H9 (cell line): ENCODE measurements at regions not wholly inside any gene's neighbourhood (a gene's known extent, or its start where the extent isn't known, plus 50 kb on each side); places are given as distances from the start of the nearest gene placed in this dataset.

Experiments
- DNase-seq: peaks from one replicate; pipeline ENCODE4 v3.0.0-alpha.2; 2017
- H2AFZ ChIP-seq: one replicate; pipeline ENCODE4 v1.6.1; 2013; ENCODE audit warnings: mild to moderate bottlenecking, low read length, control low read depth, moderate library complexity
- H2AK5ac ChIP-seq: 2 replicates; pipeline ENCODE4 v1.6.1; 2013; ENCODE audit warnings: low read length, control low read depth, mixed read lengths; ENCODE audit not compliant: insufficient read length
- H2BK120ac ChIP-seq: one replicate; pipeline ENCODE4 v1.6.1; 2013; ENCODE audit warnings: low read depth, mild to moderate bottlenecking, low read length, control low read depth, inconsistent platforms; ENCODE audit not compliant: poor library complexity, severe bottlenecking
- H2BK12ac ChIP-seq: 2 replicates; pipeline ENCODE4 v1.6.1; 2013; ENCODE audit warnings: low read length, control low read depth, mixed read lengths, low read depth; ENCODE audit not compliant: insufficient read length
- H2BK15ac ChIP-seq: 2 replicates; pipeline ENCODE4 v1.6.1; 2013; ENCODE audit warnings: low read depth, low read length, control low read depth
- H2BK20ac ChIP-seq: one replicate; pipeline ENCODE4 v1.6.1; 2013; ENCODE audit warnings: low read depth, mild to moderate bottlenecking, low read length, control low read depth, inconsistent platforms; ENCODE audit not compliant: poor library complexity, severe bottlenecking
- H2BK5ac ChIP-seq: 2 replicates; pipeline ENCODE4 v1.6.1; 2013; ENCODE audit warnings: low read length, control low read depth, mixed read lengths; ENCODE audit not compliant: insufficient read length
- H3K14ac ChIP-seq: 2 replicates; pipeline ENCODE4 v1.6.1; 2013; ENCODE audit warnings: low read length, control low read depth; ENCODE audit not compliant: insufficient read depth
- H3K18ac ChIP-seq: 2 replicates; pipeline ENCODE4 v1.6.1; 2013; ENCODE audit warnings: low read depth, mild to moderate bottlenecking, mixed read lengths, low read length, control low read depth; ENCODE audit not compliant: insufficient read length
- H3K23ac ChIP-seq: 2 replicates; pipeline ENCODE4 v1.6.1; 2013; ENCODE audit warnings: low read length, control low read depth, mixed read lengths, low read depth; ENCODE audit not compliant: insufficient read length
- H3K23me2 ChIP-seq: 2 replicates; pipeline ENCODE4 v1.6.1; 2013; ENCODE audit warnings: low read depth, mild to moderate bottlenecking, mixed read lengths, low read length, control low read depth; ENCODE audit not compliant: insufficient read length, poor library complexity, severe bottlenecking
- H3K27ac ChIP-seq: 2 replicates; pipeline ENCODE4 v1.5.1; 2013; ENCODE audit warnings: low read length, control low read depth, mixed read lengths, low read depth; ENCODE audit not compliant: insufficient read length
- H3K27me3 ChIP-seq: 2 replicates; pipeline ENCODE4 v1.6.1; 2013; ENCODE audit warnings: low read length, control low read depth, inconsistent platforms; ENCODE audit not compliant: insufficient read depth
- H3K4ac ChIP-seq: 2 replicates; pipeline ENCODE4 v1.6.1; 2013; ENCODE audit warnings: low read depth, mild to moderate bottlenecking, control low read depth, inconsistent platforms, low read length, moderate library complexity
- H3K4me1 ChIP-seq: 2 replicates; pipeline ENCODE4 v1.6.1; 2013; ENCODE audit warnings: low read length, control low read depth, inconsistent platforms; ENCODE audit not compliant: insufficient read depth
- H3K4me2 ChIP-seq: 2 replicates; pipeline ENCODE4 v1.6.1; 2013; ENCODE audit warnings: low read length, control low read depth, mixed read lengths; ENCODE audit not compliant: insufficient read length, insufficient read depth
- H3K56ac ChIP-seq: 2 replicates; pipeline ENCODE4 v1.6.1; 2013; ENCODE audit warnings: low read depth, mild to moderate bottlenecking, mixed read lengths, low read length, control low read depth; ENCODE audit not compliant: insufficient read length
- H3K79me1 ChIP-seq: 2 replicates; pipeline ENCODE4 v1.6.1; 2013; ENCODE audit warnings: low read depth, mild to moderate bottlenecking, moderate library complexity, low read length, control low read depth, inconsistent platforms; ENCODE audit not compliant: insufficient read depth, poor library complexity, severe bottlenecking
- H3K79me2 ChIP-seq: 2 replicates; pipeline ENCODE4 v1.6.1; 2013; ENCODE audit warnings: low read length, control low read depth, inconsistent platforms; ENCODE audit not compliant: insufficient read depth
- H3K9ac ChIP-seq: 2 replicates; pipeline ENCODE4 v1.6.1; 2013; ENCODE audit warnings: low read length, control low read depth, mixed read lengths; ENCODE audit not compliant: insufficient read length; ENCODE audit errors: extremely low read depth
- H3K9me3 ChIP-seq: one replicate; pipeline ENCODE4 v1.6.1; 2013; ENCODE audit warnings: low read depth, low read length, inconsistent platforms; ENCODE audit not compliant: control insufficient read depth
- H3T11ph ChIP-seq: one replicate; pipeline ENCODE4 v1.6.1; 2013; ENCODE audit warnings: mild to moderate bottlenecking, low read length, control low read depth, inconsistent platforms
- H4K20me1 ChIP-seq: one replicate; pipeline ENCODE4 v1.6.1; 2013; ENCODE audit not compliant: control insufficient read depth, insufficient read length, insufficient read depth
- H4K5ac ChIP-seq: 2 replicates; pipeline ENCODE4 v1.6.1; 2013; ENCODE audit warnings: low read depth, mild to moderate bottlenecking, mixed read lengths, low read length, control low read depth; ENCODE audit not compliant: insufficient read length
- H4K8ac ChIP-seq: replicated peaks from 2 replicates; pipeline ENCODE4 v1.6.1; 2013; ENCODE audit warnings: low read length, control low read depth, mixed read lengths, low read depth; ENCODE audit not compliant: insufficient read length
- H4K91ac ChIP-seq: 2 replicates; pipeline ENCODE4 v1.6.1; 2013; ENCODE audit warnings: low read depth, mild to moderate bottlenecking, moderate library complexity, mixed read lengths, low read length, control low read depth; ENCODE audit not compliant: insufficient read length
- H3K27ac Mint-ChIP-seq, 3 experiments: 2 replicates in 2 of 3; 3 replicates in 1 of 3; pipeline ENCODE4 v1.8.0; 2020 to 2021; ENCODE audit warnings: mixed read lengths in 3 of 3, mild to moderate bottlenecking in 1 of 3, moderate library complexity in 1 of 3
- H3K27me3 Mint-ChIP-seq: 2 replicates; pipeline ENCODE4 v1.8.0; 2021; ENCODE audit warnings: low read depth, mild to moderate bottlenecking, moderate library complexity, mixed read lengths
- H3K36me3 Mint-ChIP-seq, 3 experiments: 2 replicates in 2 of 3; 3 replicates in 1 of 3; pipeline ENCODE4 v1.8.0; 2020 to 2021; ENCODE audit warnings: low read depth in 3 of 3, mixed read lengths in 3 of 3; ENCODE audit not compliant: insufficient read depth in 1 of 3
- H3K4me1 Mint-ChIP-seq, 2 experiments: 2 replicates each; pipeline ENCODE4 v1.8.0; 2020; ENCODE audit warnings: mixed read lengths in 2 of 2
- H3K4me3 Mint-ChIP-seq, 2 experiments: 2 replicates in 1 of 2; 3 replicates in 1 of 2; pipeline ENCODE4 v1.8.0; 2020 to 2021; ENCODE audit warnings: mild to moderate bottlenecking in 2 of 2, mixed read lengths in 2 of 2, moderate library complexity in 1 of 2
- H3K9me3 Mint-ChIP-seq, 2 experiments: 2 replicates in 1 of 2; 3 replicates in 1 of 2; pipeline ENCODE4 v1.8.0; 2020; ENCODE audit warnings: mild to moderate bottlenecking in 2 of 2, mixed read lengths in 2 of 2, moderate library complexity in 1 of 2
- WGBS: extraction: QIAGEN DNeasy Blood & Tissue Kit; methylation state at CpG from one replicate; pipeline ENCODE4 v1.1.7; 2013; ENCODE audit warnings: missing lambda C conversion rate, low lambda C conversion rate, mixed read lengths; ENCODE audit not compliant: insufficient read length; ENCODE audit errors: extremely low coverage; 5-methylcytosine and 5-hydroxymethylcytosine counted together
- TF ChIP-seq, protein P1 (sequence below): fragments of 200-600 bp; sonication (generic); conservative IDR thresholded peaks from 3 replicates; pipeline ENCODE4 v1.8.0; 2021; ENCODE audit warnings: antibody characterized with exemption, mild to moderate bottlenecking

DNA sequence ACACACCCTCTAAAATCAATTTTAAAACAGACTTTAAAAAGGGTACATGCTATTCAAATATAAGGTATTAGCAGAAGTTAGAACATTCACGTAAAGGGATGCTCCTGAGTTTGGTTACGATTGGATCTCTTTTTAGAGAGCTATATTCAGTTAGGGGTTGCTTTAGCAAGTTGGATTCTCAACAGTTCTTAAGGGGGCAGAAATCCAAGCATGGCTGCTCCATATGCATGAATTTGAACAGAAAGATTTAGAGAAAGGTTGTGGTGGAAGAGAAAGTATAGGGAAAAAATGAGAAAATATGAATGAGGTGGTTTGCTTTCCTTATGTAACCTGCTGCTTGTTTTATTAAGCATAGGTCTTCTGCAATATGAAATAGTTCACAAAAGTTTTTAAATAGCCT, 855.1 kb downstream of the SORCS1 start:
- no peak overlapping the region for H2BK15ac ChIP-seq
- H3K4me1 ChIP-seq, result peaks cover 4% of the 10 kb centered on the region; the same call in 1 of the 2 replicates
- DNase-seq, result no peak
- H3K4me3 Mint-ChIP-seq, result no peak overlapping the region
- H3K23ac ChIP-seq, result no peak overlapping the region
- no peak overlapping the region for H3K56ac ChIP-seq
- H2AK5ac ChIP-seq, result no peak overlapping the region
- peaks cover 21 to 22% of the 10 kb centered on the region in 2 experiments for H3K4me1 Mint-ChIP-seq
- no peaks in the 10 kb centered on the region for H3K9me3 ChIP-seq
- H3K18ac ChIP-seq, result no peak overlapping the region
- no peaks in the 10 kb centered on the region for H3K27me3 Mint-ChIP-seq
- TF ChIP-seq, protein P1, sequence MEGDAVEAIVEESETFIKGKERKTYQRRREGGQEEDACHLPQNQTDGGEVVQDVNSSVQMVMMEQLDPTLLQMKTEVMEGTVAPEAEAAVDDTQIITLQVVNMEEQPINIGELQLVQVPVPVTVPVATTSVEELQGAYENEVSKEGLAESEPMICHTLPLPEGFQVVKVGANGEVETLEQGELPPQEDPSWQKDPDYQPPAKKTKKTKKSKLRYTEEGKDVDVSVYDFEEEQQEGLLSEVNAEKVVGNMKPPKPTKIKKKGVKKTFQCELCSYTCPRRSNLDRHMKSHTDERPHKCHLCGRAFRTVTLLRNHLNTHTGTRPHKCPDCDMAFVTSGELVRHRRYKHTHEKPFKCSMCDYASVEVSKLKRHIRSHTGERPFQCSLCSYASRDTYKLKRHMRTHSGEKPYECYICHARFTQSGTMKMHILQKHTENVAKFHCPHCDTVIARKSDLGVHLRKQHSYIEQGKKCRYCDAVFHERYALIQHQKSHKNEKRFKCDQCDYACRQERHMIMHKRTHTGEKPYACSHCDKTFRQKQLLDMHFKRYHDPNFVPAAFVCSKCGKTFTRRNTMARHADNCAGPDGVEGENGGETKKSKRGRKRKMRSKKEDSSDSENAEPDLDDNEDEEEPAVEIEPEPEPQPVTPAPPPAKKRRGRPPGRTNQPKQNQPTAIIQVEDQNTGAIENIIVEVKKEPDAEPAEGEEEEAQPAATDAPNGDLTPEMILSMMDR, result no peak
- H2AFZ ChIP-seq, result no peak overlapping the region
- no peaks in the 10 kb centered on the region for H3K79me1 ChIP-seq
- WGBS, result no CpG with 5 or more reads among the region's 2 CpGs
- H3K27ac Mint-ChIP-seq, result no peak overlapping the region
- H3K27me3 ChIP-seq, result no peaks in the 10 kb centered on the region
- no peaks in the 10 kb centered on the region for H3K79me2 ChIP-seq
- no peak overlapping the region for H2BK20ac ChIP-seq
- H3K4ac ChIP-seq, result no peak overlapping the region
- no peak overlapping the region for H4K8ac ChIP-seq
- H3T11ph ChIP-seq, result no peak overlapping the region
- H3K4me2 ChIP-seq, result no peak overlapping the region
- H2BK5ac ChIP-seq, result no peak overlapping the region
- H3K36me3 Mint-ChIP-seq, result no peaks in the 10 kb centered on the region
- no peak overlapping the region for H3K14ac ChIP-seq
- H4K5ac ChIP-seq, result no peak overlapping the region
- no peak overlapping the region for H3K27ac ChIP-seq
- H3K9ac ChIP-seq, result no peak overlapping the region
- H2BK120ac ChIP-seq, result no peak overlapping the region
- H3K23me2 ChIP-seq, result no peaks in the 10 kb centered on the region
- H4K91ac ChIP-seq, result no peak overlapping the region
- no peak overlapping the region for H2BK12ac ChIP-seq
- no peaks in the 10 kb centered on the region for H4K20me1 ChIP-seq
- H3K9me3 Mint-ChIP-seq, result no peaks in the 10 kb centered on the region
